GM23338 (cell line): ENCODE measurements at regions not wholly inside any gene's neighbourhood (a gene's known extent, or its start where the extent isn't known, plus 50 kb on each side); places are given as distances from the start of the nearest gene placed in this dataset.

Experiments used
- ATAC-seq: fragments of 200-7000 bp; cut with Tn5 transposase; 3 replicates; pipeline ENCODE4 v1.9.1; 2020
- DNase-seq: peaks from one replicate; pipeline ENCODE4 v3.0.0-alpha.2; 2015; ENCODE audit warnings: low spot score
- H2AFZ ChIP-seq: fragments of 200-600 bp; sonication (generic); 2 replicates; pipeline ENCODE4 v1.8.0; 2016; ENCODE audit warnings: antibody characterized with exemption, mild to moderate bottlenecking, moderate library complexity
- H3F3A ChIP-seq: fragments of 200-600 bp; sonication (generic); replicated peaks from 2 replicates; pipeline ENCODE4 v1.8.0; 2017; ENCODE audit warnings: antibody characterized with exemption, mixed run types, low read depth
- H3K27ac ChIP-seq: fragments of 200-600 bp; sonication (generic); 2 replicates; pipeline ENCODE4 v1.6.1; 2016; ENCODE audit warnings: low read depth
- H3K27me3 ChIP-seq: fragments of 200-600 bp; sonication (generic); 2 replicates; pipeline ENCODE4 v1.8.0; 2016; ENCODE audit warnings: mild to moderate bottlenecking, mixed run types, moderate library complexity; ENCODE audit not compliant: insufficient read depth
- H3K36me3 ChIP-seq: fragments of 200-600 bp; sonication (generic); 2 replicates; pipeline ENCODE4 v1.8.0; 2016; ENCODE audit warnings: mild to moderate bottlenecking; ENCODE audit not compliant: insufficient read depth
- H3K4me1 ChIP-seq: fragments of 200-600 bp; sonication (generic); 2 replicates; pipeline ENCODE4 v1.8.0; 2016; ENCODE audit warnings: mild to moderate bottlenecking, moderate library complexity; ENCODE audit not compliant: insufficient read depth
- H3K4me2 ChIP-seq: fragments of 200-600 bp; sonication (generic); 2 replicates; pipeline ENCODE4 v1.7.1; 2017; ENCODE audit warnings: mixed run types
- H3K4me3 ChIP-seq: fragments of 200-600 bp; sonication (generic); 2 replicates; pipeline ENCODE4 v1.6.1; 2016; ENCODE audit warnings: mixed run types
- H3K79me2 ChIP-seq: fragments of 200-600 bp; sonication (generic); replicated peaks from 2 replicates; pipeline ENCODE4 v1.8.0; 2017; ENCODE audit warnings: mild to moderate bottlenecking; ENCODE audit not compliant: insufficient read depth
- H3K9me2 ChIP-seq: fragments of 200-600 bp; sonication (generic); 2 replicates; pipeline ENCODE4 v1.8.0; 2017; ENCODE audit not compliant: insufficient read depth
- H4K20me1 ChIP-seq: fragments of 200-600 bp; sonication (generic); replicated peaks from 2 replicates; pipeline ENCODE4 v1.8.0; 2017; ENCODE audit warnings: mild to moderate bottlenecking; ENCODE audit not compliant: insufficient read depth
- H3K27ac Mint-ChIP-seq: 2 replicates; pipeline ENCODE4 v1.8.0; 2020; ENCODE audit warnings: inconsistent platforms, mild to moderate bottlenecking, moderate library complexity, mixed read lengths
- H3K27me3 Mint-ChIP-seq: 3 replicates; pipeline ENCODE4 v1.8.0; 2022; ENCODE audit warnings: low read depth, mild to moderate bottlenecking, moderate library complexity, mixed read lengths, inconsistent platforms; ENCODE audit not compliant: insufficient read depth, poor library complexity
- H3K36me3 Mint-ChIP-seq: 3 replicates; pipeline ENCODE4 v1.8.0; 2021; ENCODE audit warnings: low read depth, mild to moderate bottlenecking, inconsistent platforms, moderate library complexity, mixed read lengths
- H3K4me1 Mint-ChIP-seq: 3 replicates; pipeline ENCODE4 v1.8.0; 2020; ENCODE audit warnings: mild to moderate bottlenecking, inconsistent platforms, mixed read lengths
- H3K4me3 Mint-ChIP-seq: 3 replicates; pipeline ENCODE4 v1.8.0; 2021; ENCODE audit warnings: moderate library complexity, mild to moderate bottlenecking, inconsistent platforms, mixed read lengths
- H3K9me3 Mint-ChIP-seq: 3 replicates; pipeline ENCODE4 v1.8.0; 2020; ENCODE audit warnings: moderate library complexity, mild to moderate bottlenecking, inconsistent platforms, mixed read lengths
- CREB1 ChIP-seq: fragments of 250-450 bp; sonication (Bioruptor Pico); IDR thresholded peaks from 2 replicates; pipeline ENCODE4 v1.5.0; 2020; ENCODE audit warnings: low read depth, mild to moderate bottlenecking, moderate library complexity
- CTCF ChIP-seq, 2 experiments: fragments of 200-600 bp in 1 of 2; sonication (generic) in 1 of 2; conservative IDR thresholded peaks; 2 replicates each; pipeline versions ENCODE4 v1.5.1 to v1.6.1; 2016 to 2017; ENCODE audit warnings: antibody characterized with exemption in 2 of 2, low read depth in 2 of 2, mild to moderate bottlenecking in 2 of 2, moderate library complexity in 1 of 2
- EZH2 ChIP-seq: fragments of 200-600 bp; sonication (generic); IDR thresholded peaks from one replicate; pipeline ENCODE4 v1.8.0; 2017; ENCODE audit warnings: antibody characterized with exemption, mild to moderate bottlenecking, low read depth; ENCODE audit not compliant: unreplicated experiment
- EZH2phosphoT487 ChIP-seq: fragments of 200-600 bp; sonication (generic); IDR thresholded peaks from one replicate; pipeline ENCODE4 v1.8.1; 2018; ENCODE audit warnings: antibody characterized with exemption; ENCODE audit not compliant: unreplicated experiment
- JUNB ChIP-seq: IDR thresholded peaks from one replicate; pipeline ENCODE4 v1.6.1; 2016; ENCODE audit warnings: antibody characterized with exemption; ENCODE audit not compliant: unreplicated experiment
- NANOG ChIP-seq: IDR thresholded peaks from 2 replicates; pipeline ENCODE4 v1.6.1; 2016; ENCODE audit warnings: antibody characterized with exemption, borderline replicate concordance
- POLR2AphosphoS5 ChIP-seq: IDR thresholded peaks from 2 replicates; pipeline ENCODE4 v1.6.1; 2016; ENCODE audit warnings: antibody characterized with exemption, low read depth
- STAT1 ChIP-seq: IDR thresholded peaks from one replicate; pipeline ENCODE4 v1.6.1; 2016; ENCODE audit warnings: antibody characterized with exemption; ENCODE audit not compliant: unreplicated experiment
- ZNF114 ChIP-seq: fragments of 250-450 bp; sonication (Bioruptor Pico); IDR thresholded peaks from 2 replicates; pipeline ENCODE4 v1.5.0; 2020; ENCODE audit warnings: mild to moderate bottlenecking, moderate library complexity
- ZNF331 ChIP-seq: fragments of 250-450 bp; sonication (Bioruptor Pico); IDR thresholded peaks from 2 replicates; pipeline ENCODE4 v1.5.0; 2020; ENCODE audit warnings: low read depth, mild to moderate bottlenecking, moderate library complexity
- TF ChIP-seq, protein P1 (sequence below): IDR thresholded peaks from one replicate; pipeline ENCODE4 v1.6.1; 2018; ENCODE audit warnings: antibody characterized with exemption; ENCODE audit not compliant: unreplicated experiment
- TF ChIP-seq, protein P2 (sequence below): IDR thresholded peaks from 2 replicates; pipeline ENCODE4 v1.6.1; 2016; ENCODE audit warnings: antibody characterized with exemption
- TF ChIP-seq, protein P3 (sequence below): fragments of 250-450 bp; sonication (Bioruptor Pico); IDR thresholded peaks from 2 replicates; pipeline ENCODE4 v1.5.0; 2020; ENCODE audit warnings: mild to moderate bottlenecking, moderate library complexity

GRCh38 chr5:57600321-57600720 lies 117.7 kb upstream of the ACTBL2 start:
- no peak overlapping the region for H3K4me2 ChIP-seq
- Mint-ChIP-seq H3K36me3 (no peaks in the 10 kb centered on the region), H3K27ac (no peak overlapping the region), H3K27me3 (no peaks in the 10 kb centered on the region), H3K4me3 (no peak overlapping the region), H3K9me3 (no peaks in the 10 kb centered on the region), H3K4me1 (no peaks in the 10 kb centered on the region; the same call in 2 of the 3 replicates)
- no peaks in the 10 kb centered on the region for H3F3A ChIP-seq
- no peaks in the 10 kb centered on the region for H3K4me1 ChIP-seq
- H2AFZ ChIP-seq: no peak overlapping the region
- ATAC-seq (no peak), DNase-seq (no peak)
- H3K27ac ChIP-seq: no peak overlapping the region
- no peak overlapping the region for H3K4me3 ChIP-seq
- TF ChIP-seq EZH2 (no peak), NANOG (no peak), CREB1 (no peak), POLR2AphosphoS5 (no peak), ZNF114 (CRISPR knock-in tag) (no peak), EZH2phosphoT487 (no peak), ZNF331 (no peak), CTCF (conservative IDR thresholded peaks at IDR 0.05; ENCODE audit: low read depth in 2 of 2) (no peak), JUNB (no peak), STAT1 (no peak)
- TF ChIP-seq, protein P1, sequence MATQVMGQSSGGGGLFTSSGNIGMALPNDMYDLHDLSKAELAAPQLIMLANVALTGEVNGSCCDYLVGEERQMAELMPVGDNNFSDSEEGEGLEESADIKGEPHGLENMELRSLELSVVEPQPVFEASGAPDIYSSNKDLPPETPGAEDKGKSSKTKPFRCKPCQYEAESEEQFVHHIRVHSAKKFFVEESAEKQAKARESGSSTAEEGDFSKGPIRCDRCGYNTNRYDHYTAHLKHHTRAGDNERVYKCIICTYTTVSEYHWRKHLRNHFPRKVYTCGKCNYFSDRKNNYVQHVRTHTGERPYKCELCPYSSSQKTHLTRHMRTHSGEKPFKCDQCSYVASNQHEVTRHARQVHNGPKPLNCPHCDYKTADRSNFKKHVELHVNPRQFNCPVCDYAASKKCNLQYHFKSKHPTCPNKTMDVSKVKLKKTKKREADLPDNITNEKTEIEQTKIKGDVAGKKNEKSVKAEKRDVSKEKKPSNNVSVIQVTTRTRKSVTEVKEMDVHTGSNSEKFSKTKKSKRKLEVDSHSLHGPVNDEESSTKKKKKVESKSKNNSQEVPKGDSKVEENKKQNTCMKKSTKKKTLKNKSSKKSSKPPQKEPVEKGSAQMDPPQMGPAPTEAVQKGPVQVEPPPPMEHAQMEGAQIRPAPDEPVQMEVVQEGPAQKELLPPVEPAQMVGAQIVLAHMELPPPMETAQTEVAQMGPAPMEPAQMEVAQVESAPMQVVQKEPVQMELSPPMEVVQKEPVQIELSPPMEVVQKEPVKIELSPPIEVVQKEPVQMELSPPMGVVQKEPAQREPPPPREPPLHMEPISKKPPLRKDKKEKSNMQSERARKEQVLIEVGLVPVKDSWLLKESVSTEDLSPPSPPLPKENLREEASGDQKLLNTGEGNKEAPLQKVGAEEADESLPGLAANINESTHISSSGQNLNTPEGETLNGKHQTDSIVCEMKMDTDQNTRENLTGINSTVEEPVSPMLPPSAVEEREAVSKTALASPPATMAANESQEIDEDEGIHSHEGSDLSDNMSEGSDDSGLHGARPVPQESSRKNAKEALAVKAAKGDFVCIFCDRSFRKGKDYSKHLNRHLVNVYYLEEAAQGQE: no peak
- TF ChIP-seq, protein P2, sequence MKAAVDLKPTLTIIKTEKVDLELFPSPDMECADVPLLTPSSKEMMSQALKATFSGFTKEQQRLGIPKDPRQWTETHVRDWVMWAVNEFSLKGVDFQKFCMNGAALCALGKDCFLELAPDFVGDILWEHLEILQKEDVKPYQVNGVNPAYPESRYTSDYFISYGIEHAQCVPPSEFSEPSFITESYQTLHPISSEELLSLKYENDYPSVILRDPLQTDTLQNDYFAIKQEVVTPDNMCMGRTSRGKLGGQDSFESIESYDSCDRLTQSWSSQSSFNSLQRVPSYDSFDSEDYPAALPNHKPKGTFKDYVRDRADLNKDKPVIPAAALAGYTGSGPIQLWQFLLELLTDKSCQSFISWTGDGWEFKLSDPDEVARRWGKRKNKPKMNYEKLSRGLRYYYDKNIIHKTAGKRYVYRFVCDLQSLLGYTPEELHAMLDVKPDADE: no peak
- TF ChIP-seq, protein P3, sequence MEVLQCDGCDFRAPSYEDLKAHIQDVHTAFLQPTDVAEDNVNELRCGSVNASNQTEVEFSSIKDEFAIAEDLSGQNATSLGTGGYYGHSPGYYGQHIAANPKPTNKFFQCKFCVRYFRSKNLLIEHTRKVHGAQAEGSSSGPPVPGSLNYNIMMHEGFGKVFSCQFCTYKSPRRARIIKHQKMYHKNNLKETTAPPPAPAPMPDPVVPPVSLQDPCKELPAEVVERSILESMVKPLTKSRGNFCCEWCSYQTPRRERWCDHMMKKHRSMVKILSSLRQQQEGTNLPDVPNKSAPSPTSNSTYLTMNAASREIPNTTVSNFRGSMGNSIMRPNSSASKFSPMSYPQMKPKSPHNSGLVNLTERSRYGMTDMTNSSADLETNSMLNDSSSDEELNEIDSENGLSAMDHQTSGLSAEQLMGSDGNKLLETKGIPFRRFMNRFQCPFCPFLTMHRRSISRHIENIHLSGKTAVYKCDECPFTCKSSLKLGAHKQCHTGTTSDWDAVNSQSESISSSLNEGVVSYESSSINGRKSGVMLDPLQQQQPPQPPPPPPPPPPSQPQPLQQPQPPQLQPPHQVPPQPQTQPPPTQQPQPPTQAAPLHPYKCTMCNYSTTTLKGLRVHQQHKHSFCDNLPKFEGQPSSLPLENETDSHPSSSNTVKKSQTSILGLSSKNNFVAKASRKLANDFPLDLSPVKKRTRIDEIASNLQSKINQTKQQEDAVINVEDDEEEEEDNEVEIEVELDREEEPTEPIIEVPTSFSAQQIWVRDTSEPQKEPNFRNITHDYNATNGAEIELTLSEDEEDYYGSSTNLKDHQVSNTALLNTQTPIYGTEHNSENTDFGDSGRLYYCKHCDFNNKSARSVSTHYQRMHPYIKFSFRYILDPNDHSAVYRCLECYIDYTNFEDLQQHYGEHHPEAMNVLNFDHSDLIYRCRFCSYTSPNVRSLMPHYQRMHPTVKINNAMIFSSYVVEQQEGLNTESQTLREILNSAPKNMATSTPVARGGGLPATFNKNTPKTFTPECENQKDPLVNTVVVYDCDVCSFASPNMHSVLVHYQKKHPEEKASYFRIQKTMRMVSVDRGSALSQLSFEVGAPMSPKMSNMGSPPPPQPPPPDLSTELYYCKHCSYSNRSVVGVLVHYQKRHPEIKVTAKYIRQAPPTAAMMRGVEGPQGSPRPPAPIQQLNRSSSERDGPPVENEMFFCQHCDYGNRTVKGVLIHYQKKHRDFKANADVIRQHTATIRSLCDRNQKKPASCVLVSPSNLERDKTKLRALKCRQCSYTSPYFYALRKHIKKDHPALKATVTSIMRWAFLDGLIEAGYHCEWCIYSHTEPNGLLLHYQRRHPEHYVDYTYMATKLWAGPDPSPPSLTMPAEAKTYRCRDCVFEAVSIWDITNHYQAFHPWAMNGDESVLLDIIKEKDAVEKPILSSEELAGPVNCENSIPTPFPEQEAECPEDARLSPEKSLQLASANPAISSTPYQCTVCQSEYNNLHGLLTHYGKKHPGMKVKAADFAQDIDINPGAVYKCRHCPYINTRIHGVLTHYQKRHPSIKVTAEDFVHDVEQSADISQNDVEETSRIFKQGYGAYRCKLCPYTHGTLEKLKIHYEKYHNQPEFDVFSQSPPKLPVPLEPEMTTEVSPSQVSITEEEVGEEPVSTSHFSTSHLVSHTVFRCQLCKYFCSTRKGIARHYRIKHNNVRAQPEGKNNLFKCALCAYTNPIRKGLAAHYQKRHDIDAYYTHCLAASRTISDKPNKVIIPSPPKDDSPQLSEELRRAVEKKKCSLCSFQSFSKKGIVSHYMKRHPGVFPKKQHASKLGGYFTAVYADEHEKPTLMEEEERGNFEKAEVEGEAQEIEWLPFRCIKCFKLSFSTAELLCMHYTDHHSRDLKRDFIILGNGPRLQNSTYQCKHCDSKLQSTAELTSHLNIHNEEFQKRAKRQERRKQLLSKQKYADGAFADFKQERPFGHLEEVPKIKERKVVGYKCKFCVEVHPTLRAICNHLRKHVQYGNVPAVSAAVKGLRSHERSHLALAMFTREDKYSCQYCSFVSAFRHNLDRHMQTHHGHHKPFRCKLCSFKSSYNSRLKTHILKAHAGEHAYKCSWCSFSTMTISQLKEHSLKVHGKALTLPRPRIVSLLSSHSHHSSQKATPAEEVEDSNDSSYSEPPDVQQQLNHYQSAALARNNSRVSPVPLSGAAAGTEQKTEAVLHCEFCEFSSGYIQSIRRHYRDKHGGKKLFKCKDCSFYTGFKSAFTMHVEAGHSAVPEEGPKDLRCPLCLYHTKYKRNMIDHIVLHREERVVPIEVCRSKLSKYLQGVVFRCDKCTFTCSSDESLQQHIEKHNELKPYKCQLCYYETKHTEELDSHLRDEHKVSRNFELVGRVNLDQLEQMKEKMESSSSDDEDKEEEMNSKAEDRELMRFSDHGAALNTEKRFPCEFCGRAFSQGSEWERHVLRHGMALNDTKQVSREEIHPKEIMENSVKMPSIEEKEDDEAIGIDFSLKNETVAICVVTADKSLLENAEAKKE (CRISPR knock-in tag): no peak
- no peaks in the 10 kb centered on the region for H4K20me1 ChIP-seq
- no peaks in the 10 kb centered on the region for H3K9me2 ChIP-seq
- no peaks in the 10 kb centered on the region for H3K36me3 ChIP-seq
- no peaks in the 10 kb centered on the region for H3K79me2 ChIP-seq
- H3K27me3 ChIP-seq: no peaks in the 10 kb centered on the region
